Epithelial cell of proximal tubule (primary cell): ENCODE measurements at regions not wholly inside any gene's neighbourhood (a gene's known extent, or its start where the extent isn't known, plus 50 kb on each side); places are given as distances from the start of the nearest gene placed in this dataset.

Experiments
- DNase-seq: peaks from one replicate; pipeline ENCODE4 v3.0.0-alpha.2; 2011; ENCODE audit warnings: low read depth
- H3K4me3 ChIP-seq: 2 replicates; pipeline ENCODE4 v1.5.1; 2011; ENCODE audit warnings: low read depth, mild to moderate bottlenecking, low read length
- CTCF ChIP-seq: conservative IDR thresholded peaks from 2 replicates; pipeline ENCODE4 v1.5.1; 2012; ENCODE audit warnings: low read depth, mild to moderate bottlenecking, low read length

GRCh38 chr9:7407246-7407645 lies 392.3 kb downstream of the DMAC1 start:
- H3K4me3 ChIP-seq, result no peak overlapping the region
- no peak for DNase-seq
- no peak for TF ChIP-seq CTCF

- TF ChIP-seq CTCF, result no peak
- no peak for DNase-seq
- H3K4me3 ChIP-seq, result no peak overlapping the region
Measured at GRCh38 chr9:7405924-7406604, 393.5 kb downstream of the DMAC1 start.

- H3K4me3 ChIP-seq, result no peak overlapping the region
- DNase-seq, result no peak
- TF ChIP-seq CTCF, result no peak
Measured at GRCh38 chr9:7403839-7404487, 395.6 kb downstream of the DMAC1 start.

GRCh38 chr9:7403028-7403389 lies 396.6 kb downstream of the DMAC1 start:
- no peak for TF ChIP-seq CTCF
- no peak for DNase-seq
- no peak overlapping the region for H3K4me3 ChIP-seq

GRCh38 chr9:7402334-7403027 lies 397.1 kb downstream of the DMAC1 start:
- DNase-seq, result no peak
- TF ChIP-seq CTCF, result no peak
- H3K4me3 ChIP-seq, result no peak overlapping the region

GRCh38 chr9:7401116-7401515 lies 398.5 kb downstream of the DMAC1 start:
- no peak for TF ChIP-seq CTCF
- DNase-seq, result no peak
- H3K4me3 ChIP-seq, result no peak overlapping the region
